OCI-LY7 (cell line): ENCODE measurements at regions not wholly inside any gene's neighbourhood (a gene's known extent, or its start where the extent isn't known, plus 50 kb on each side); places are given as distances from the start of the nearest gene placed in this dataset.

Experiments used
- EZH2phosphoT487 ChIP-seq: fragments of 200-600 bp; sonication (generic); IDR thresholded peaks from 2 replicates; pipeline ENCODE4 v1.6.1; 2018; ENCODE audit warnings: low read depth, borderline replicate concordance, mild to moderate bottlenecking, mixed run types, antibody characterized with exemption, low read length, moderate library complexity, mixed read lengths
- TF ChIP-seq, protein P1 (sequence below): fragments of 200-600 bp; sonication (generic); conservative IDR thresholded peaks from 2 replicates; pipeline ENCODE4 v1.5.1; 2014; ENCODE audit warnings: mild to moderate bottlenecking, antibody characterized with exemption, low read length, moderate library complexity, mixed read lengths

GRCh38 chr7:93828260-93828659 lies 62.3 kb downstream of the TFPI2 start:
- TF ChIP-seq, protein P1, sequence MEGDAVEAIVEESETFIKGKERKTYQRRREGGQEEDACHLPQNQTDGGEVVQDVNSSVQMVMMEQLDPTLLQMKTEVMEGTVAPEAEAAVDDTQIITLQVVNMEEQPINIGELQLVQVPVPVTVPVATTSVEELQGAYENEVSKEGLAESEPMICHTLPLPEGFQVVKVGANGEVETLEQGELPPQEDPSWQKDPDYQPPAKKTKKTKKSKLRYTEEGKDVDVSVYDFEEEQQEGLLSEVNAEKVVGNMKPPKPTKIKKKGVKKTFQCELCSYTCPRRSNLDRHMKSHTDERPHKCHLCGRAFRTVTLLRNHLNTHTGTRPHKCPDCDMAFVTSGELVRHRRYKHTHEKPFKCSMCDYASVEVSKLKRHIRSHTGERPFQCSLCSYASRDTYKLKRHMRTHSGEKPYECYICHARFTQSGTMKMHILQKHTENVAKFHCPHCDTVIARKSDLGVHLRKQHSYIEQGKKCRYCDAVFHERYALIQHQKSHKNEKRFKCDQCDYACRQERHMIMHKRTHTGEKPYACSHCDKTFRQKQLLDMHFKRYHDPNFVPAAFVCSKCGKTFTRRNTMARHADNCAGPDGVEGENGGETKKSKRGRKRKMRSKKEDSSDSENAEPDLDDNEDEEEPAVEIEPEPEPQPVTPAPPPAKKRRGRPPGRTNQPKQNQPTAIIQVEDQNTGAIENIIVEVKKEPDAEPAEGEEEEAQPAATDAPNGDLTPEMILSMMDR = no peak
- TF ChIP-seq EZH2phosphoT487 = no peak
